ENCODE measurements at regions not wholly inside any gene's neighbourhood (a gene's known extent, or its start where the extent isn't known, plus 50 kb on each side); places are given as distances from the start of the nearest gene placed in this dataset.

DNA sequence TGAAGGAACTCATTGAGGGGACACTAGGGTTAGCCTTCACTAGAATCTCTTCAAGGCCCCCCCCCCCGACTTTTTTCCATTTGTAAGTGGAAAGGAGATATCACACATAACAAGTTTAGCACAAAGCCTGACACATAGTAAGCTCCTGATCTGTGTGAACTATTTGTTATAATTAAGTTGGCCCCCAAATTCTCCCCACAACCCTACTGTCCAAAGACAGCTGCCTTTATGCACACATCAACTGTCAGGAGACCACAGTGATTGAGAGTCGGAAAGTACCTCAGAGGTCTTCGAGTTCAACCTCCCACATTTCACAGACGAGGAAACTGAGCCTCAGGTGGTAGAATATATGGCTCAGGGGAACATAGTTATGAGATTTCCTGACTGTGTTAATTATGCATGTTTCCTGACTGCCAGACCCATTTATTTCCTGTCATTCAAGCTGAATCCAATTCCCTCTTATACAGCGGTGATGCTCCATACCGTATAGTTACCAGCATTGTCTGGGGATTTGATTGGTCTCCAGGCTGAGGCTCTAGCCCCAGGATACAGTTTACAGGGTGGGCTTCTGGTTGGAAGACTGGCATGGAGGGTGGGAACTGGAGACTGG lies 227.4 kb upstream of the CMC1 start:
- CTCF ChIA-PET (ENCODE audit: low intra/inter-chr PET ratio) = no interaction called here
- POLR2A ChIA-PET = interaction anchor here (0.6 kb wide), 1 partner anchor 403 kb away, joined by 3 read pairs; no protein-coding TSS in a partner anchor
- no peak overlapping the region for H2AFZ ChIP-seq (ENCODE audit: low read depth, low read length)
- H3K9me3 ChIP-seq (replicated peaks; ENCODE audit: control insufficient read depth, insufficient read depth, low read depth, low read length) = no peaks in the 10 kb centered on the region
- intact Hi-C loops (cut with micrococcal nuclease) (no loop called here), in situ Hi-C loops (cut with MboI) (no loop called here)
- H3K9me1 ChIP-seq (ENCODE audit: control insufficient read depth, insufficient read depth, low read length) = no peaks in the 10 kb centered on the region
- DNase-seq (ENCODE audit: extremely low read depth in 1 of 4, low spot score in 3 of 4) (no peak), ATAC-seq (no peak), FAIRE-seq (no peak)
- H3K4me3 ChIP-seq = no peak overlapping the region
- H3K27ac ChIP-seq (ENCODE audit: extremely low read depth, low read depth, low read length) = no peak overlapping the region
- no peak overlapping the region for H3K4me2 ChIP-seq (ENCODE audit: insufficient read depth, low read length)
- no peaks in the 10 kb centered on the region for H3K4me1 ChIP-seq (replicated peaks in 1 of 2; ENCODE audit: control insufficient read depth in 2 of 2, insufficient read depth in 2 of 2, low read length in 2 of 2)
- no peaks in the 10 kb centered on the region for H4K20me1 ChIP-seq (replicated peaks; ENCODE audit: control insufficient read depth, insufficient read depth, low read length)
- no peak overlapping the region for H3K9ac ChIP-seq (ENCODE audit: insufficient read depth in 1 of 2, low read depth in 2 of 2, low read length in 2 of 2)
- no peaks in the 10 kb centered on the region for H3K27me3 ChIP-seq (ENCODE audit: control insufficient read depth in 2 of 2, insufficient read depth in 2 of 2, low read length in 2 of 2)
- H3K36me3 ChIP-seq (ENCODE audit: control insufficient read depth, insufficient read depth, low read length) = no peaks in the 10 kb centered on the region
- WGBS (ENCODE audit: insufficient coverage, low coverage, missing lambda C conversion rate) = 2% methylated on average over 6 of the region's 6 CpGs
- no TSS peak for BruUV-seq (replicated peaks)
- no peaks in the 10 kb centered on the region for H3K79me2 ChIP-seq (ENCODE audit: control insufficient read depth, insufficient read depth, low read length)
- TF ChIP-seq, protein P1, sequence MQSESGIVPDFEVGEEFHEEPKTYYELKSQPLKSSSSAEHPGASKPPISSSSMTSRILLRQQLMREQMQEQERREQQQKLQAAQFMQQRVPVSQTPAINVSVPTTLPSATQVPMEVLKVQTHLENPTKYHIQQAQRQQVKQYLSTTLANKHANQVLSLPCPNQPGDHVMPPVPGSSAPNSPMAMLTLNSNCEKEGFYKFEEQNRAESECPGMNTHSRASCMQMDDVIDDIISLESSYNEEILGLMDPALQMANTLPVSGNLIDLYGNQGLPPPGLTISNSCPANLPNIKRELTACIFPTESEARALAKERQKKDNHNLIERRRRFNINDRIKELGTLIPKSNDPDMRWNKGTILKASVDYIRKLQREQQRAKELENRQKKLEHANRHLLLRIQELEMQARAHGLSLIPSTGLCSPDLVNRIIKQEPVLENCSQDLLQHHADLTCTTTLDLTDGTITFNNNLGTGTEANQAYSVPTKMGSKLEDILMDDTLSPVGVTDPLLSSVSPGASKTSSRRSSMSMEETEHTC (IDR thresholded peaks at IDR 0.05) = no peak
- TF ChIP-seq PHF21A (IDR thresholded peaks at IDR 0.05; ENCODE audit: borderline replicate concordance, low read depth) = no peak
- TF ChIP-seq ZNF253 (CRISPR knock-in tag; conservative IDR thresholded peaks at IDR 0.05) = no peak
- TF ChIP-seq CCAR2 (IDR thresholded peaks at IDR 0.05; ENCODE audit: low read depth, low read length) = no peak
- TF ChIP-seq KAT7 (CRISPR knock-in tag; IDR thresholded peaks at IDR 0.05; ENCODE audit: borderline replicate concordance) = no peak
- no peak for TF ChIP-seq RBBP5 (IDR thresholded peaks at IDR 0.05; ENCODE audit: borderline replicate concordance, insufficient read depth, low read length, poor library complexity, severe bottlenecking)
- no peak for TF ChIP-seq ZNF707 (CRISPR knock-in tag; conservative IDR thresholded peaks at IDR 0.05)
- TF ChIP-seq ZNF778 (CRISPR knock-in tag; IDR thresholded peaks at IDR 0.05) = no peak
- no peak for TF ChIP-seq ZNF584 (CRISPR knock-in tag; IDR thresholded peaks at IDR 0.05; ENCODE audit: low read depth)
- no peak for TF ChIP-seq ZNF212 (CRISPR knock-in tag; IDR thresholded peaks at IDR 0.05)
- TF ChIP-seq POLR2A (conservative IDR thresholded peaks at IDR 0.05) = no peak
- TF ChIP-seq BACH1 (tag; IDR thresholded peaks at IDR 0.05) = no peak
- TF ChIP-seq CHD4 (IDR thresholded peaks at IDR 0.05; ENCODE audit: insufficient read depth, insufficient replicate concordance, low read depth, low read length, poor library complexity, severe bottlenecking) = no peak
- TF ChIP-seq NRF1 (conservative IDR thresholded peaks at IDR 0.05 in 1 of 2, IDR thresholded peaks at IDR 0.05 in 1 of 2) = no peak
- TF ChIP-seq SPI1 (IDR thresholded peaks at IDR 0.05; ENCODE audit: borderline replicate concordance, low read depth, low read length) = no peak
- no peak for TF ChIP-seq CHD1 (IDR thresholded peaks at IDR 0.05; ENCODE audit: low read length)
- TF ChIP-seq, protein P2, sequence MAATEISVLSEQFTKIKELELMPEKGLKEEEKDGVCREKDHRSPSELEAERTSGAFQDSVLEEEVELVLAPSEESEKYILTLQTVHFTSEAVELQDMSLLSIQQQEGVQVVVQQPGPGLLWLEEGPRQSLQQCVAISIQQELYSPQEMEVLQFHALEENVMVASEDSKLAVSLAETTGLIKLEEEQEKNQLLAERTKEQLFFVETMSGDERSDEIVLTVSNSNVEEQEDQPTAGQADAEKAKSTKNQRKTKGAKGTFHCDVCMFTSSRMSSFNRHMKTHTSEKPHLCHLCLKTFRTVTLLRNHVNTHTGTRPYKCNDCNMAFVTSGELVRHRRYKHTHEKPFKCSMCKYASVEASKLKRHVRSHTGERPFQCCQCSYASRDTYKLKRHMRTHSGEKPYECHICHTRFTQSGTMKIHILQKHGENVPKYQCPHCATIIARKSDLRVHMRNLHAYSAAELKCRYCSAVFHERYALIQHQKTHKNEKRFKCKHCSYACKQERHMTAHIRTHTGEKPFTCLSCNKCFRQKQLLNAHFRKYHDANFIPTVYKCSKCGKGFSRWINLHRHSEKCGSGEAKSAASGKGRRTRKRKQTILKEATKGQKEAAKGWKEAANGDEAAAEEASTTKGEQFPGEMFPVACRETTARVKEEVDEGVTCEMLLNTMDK (IDR thresholded peaks at IDR 0.05; ENCODE audit: borderline replicate concordance, insufficient read depth, low read depth, low read length, poor library complexity, severe bottlenecking) = no peak

All from K562 (cell line).